Omental fat pad (tissue), 3 donors: ENCODE measurements at regions not wholly inside any gene's neighbourhood (a gene's known extent, or its start where the extent isn't known, plus 50 kb on each side); places are given as distances from the start of the nearest gene placed in this dataset.

Experiments used
- ATAC-seq: fragments of 150-250 bp; one replicate; pipeline ENCODE4 v1.9.1; 2016; ENCODE audit warnings: mild to moderate bottlenecking, moderate library complexity; ENCODE audit not compliant: low FRiP score
- DNase-seq: peaks from one replicate; pipeline ENCODE4 v3.0.0-alpha.2; 2019; ENCODE audit warnings: low spot score
- CTCF ChIP-seq, 3 donors: fragments of 450-650 bp; IDR thresholded peaks; one replicate each; pipeline ENCODE4 v1.5.1; 2016 to 2017; ENCODE audit warnings: antibody characterized with exemption in 3 of 3, mild to moderate bottlenecking in 3 of 3, moderate library complexity in 2 of 3

- DNase-seq (no peak), ATAC-seq (no peak)
- no peak for TF ChIP-seq CTCF (IDR thresholded peaks at IDR 0.05)
These were observed 262.0 kb downstream of the SHOX2 start for GRCh38 chr3:157844216-157844615.

GRCh38 chr3:157841029-157841428, 265.2 kb downstream of the SHOX2 start:
- no peak for DNase-seq
- no peak for ATAC-seq
- TF ChIP-seq CTCF (IDR thresholded peaks at IDR 0.05), result no peak

- no peak for TF ChIP-seq CTCF (IDR thresholded peaks at IDR 0.05)
- ATAC-seq (no peak), DNase-seq (no peak)
These were observed 265.7 kb downstream of the SHOX2 start for GRCh38 chr3:157840564-157840963.

GRCh38 chr3:157838457-157838856, 267.8 kb downstream of the SHOX2 start:
- no peak for TF ChIP-seq CTCF (IDR thresholded peaks at IDR 0.05)
- no peak for DNase-seq
- no peak for ATAC-seq

GRCh38 chr3:157837336-157837735, 268.9 kb downstream of the SHOX2 start:
- DNase-seq (no peak), ATAC-seq (no peak)
- TF ChIP-seq CTCF (IDR thresholded peaks at IDR 0.05), result no peak

GRCh38 chr3:157836022-157836421, 270.2 kb downstream of the SHOX2 start:
- no peak for TF ChIP-seq CTCF (IDR thresholded peaks at IDR 0.05)
- ATAC-seq, result no peak
- DNase-seq, result no peak

- DNase-seq (no peak), ATAC-seq (no peak)
- TF ChIP-seq CTCF (IDR thresholded peaks at IDR 0.05), result no peak
These were observed 273.6 kb downstream of the SHOX2 start for GRCh38 chr3:157832588-157832987.
